ENCODE measurements at regions not wholly inside any gene's neighbourhood (a gene's known extent, or its start where the extent isn't known, plus 50 kb on each side); places are given as distances from the start of the nearest gene placed in this dataset.

DNA sequence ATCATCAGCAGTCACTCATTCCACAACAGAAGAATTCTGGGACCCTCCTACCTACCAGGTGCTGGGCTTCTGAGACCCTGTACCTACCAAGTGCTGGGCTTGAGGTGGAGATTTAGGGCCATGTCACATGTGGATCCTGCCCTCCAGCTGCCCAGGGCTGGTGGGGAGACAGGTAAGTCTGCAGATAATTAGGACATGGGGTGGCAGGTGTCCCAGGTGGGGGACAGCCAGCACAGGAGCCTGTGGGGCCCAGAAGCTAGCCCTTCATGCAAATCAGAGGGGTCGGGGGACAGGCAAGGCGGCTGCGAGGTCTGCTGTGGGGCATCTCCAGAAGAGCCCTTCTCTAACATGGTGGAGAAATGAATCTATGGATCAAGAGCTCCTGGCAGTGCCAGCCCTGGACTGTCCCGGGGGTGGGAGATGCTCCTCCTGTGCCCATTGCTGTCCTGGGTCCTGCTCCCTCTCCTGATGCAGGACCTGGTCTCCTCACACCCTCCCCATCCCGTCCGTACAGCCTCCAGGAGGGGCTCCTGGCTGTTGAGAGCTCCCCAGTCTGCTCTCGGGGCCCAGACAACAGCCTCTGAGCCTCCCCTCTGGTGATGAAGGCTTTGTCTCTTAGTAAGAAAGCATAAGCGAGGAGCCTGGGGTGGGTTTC lies 106.3 kb upstream of the GLI2 start:
- no peaks in the 10 kb centered on the region for H3K36me3 Mint-ChIP-seq
- H3K4me3 Mint-ChIP-seq = no peak overlapping the region
- DNase-seq (no peak), ATAC-seq (replicated peaks in 1 of 4) (no peak)
- Histone ChIP-seq H3K27me3 (replicated peaks in 1 of 2; ENCODE audit: control insufficient read depth in 2 of 2, extremely low read depth in 1 of 2, insufficient read depth in 2 of 2, low read length in 1 of 2) (peaks cover 0 to 22% of the 10 kb centered on the region in 2 experiments), H3K9me3 (no peaks in the 10 kb centered on the region), H3K27ac (ENCODE audit: low read length) (no peak overlapping the region), H3K4me1 (ENCODE audit: control insufficient read depth in 1 of 2, extremely low read depth in 1 of 2, insufficient read depth in 2 of 2, low read length in 2 of 2) (no peaks in the 10 kb centered on the region), H3K36me3 (ENCODE audit: control insufficient read depth in 2 of 2, extremely low read depth in 1 of 2, insufficient read depth in 1 of 2, low read length in 1 of 2) (no peaks in the 10 kb centered on the region), H3K4me3 (ENCODE audit: control insufficient read depth in 1 of 2, extremely low read depth in 1 of 2, low read length in 1 of 2) (no peak overlapping the region)
- CTCF ChIA-PET = no interaction called here
- peaks cover 14 to 17% of the 10 kb centered on the region in 2 donors for H3K27me3 Mint-ChIP-seq
- H3K4me1 Mint-ChIP-seq = no peaks in the 10 kb centered on the region
- WGBS (ENCODE audit: insufficient coverage) = 44% methylated on average over 1 of the region's 8 CpGs
- H3K27ac Mint-ChIP-seq = no peak overlapping the region
- POLR2A ChIA-PET = no interaction called here
- no peaks in the 10 kb centered on the region for H3K9me3 Mint-ChIP-seq

DNA sequence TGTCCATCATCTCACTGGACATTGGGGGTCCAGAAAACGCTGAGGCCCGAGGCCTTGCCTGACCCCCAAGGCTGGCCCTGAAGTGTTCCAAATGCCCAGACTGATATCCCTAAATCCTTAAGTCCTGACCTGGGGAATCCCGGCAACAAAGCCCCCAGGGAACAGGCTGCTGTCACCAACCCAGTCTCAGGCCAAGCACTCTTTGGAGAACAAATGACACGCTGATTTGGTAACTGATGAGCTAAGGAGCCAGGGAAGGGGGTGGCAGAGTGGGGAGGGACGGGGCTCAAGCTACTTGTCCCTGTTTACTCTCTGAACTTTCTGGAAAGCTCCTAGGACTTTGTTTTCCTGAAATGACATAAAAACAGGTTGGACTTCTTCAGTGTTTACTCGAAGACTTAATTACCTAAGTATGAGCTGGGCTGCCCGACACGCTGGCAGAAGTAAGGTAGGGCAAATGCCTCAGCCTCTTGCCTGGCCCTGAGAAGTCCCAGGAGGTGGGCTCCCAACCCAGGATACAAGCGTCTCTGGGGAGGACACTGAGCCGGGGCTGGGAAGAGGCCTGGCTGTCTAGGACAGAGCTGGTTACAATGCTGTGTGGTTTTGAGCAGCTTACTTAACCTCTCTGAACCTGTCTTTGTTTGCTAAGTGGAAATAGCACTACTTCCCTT lies 105.5 kb upstream of the GLI2 start:
- no peaks in the 10 kb centered on the region for H3K36me3 Mint-ChIP-seq
- ATAC-seq (replicated peaks in 1 of 4) = no peak
- Histone ChIP-seq H3K36me3 (ENCODE audit: control insufficient read depth in 2 of 2, extremely low read depth in 1 of 2, insufficient read depth in 1 of 2, low read length in 1 of 2) (no peaks in the 10 kb centered on the region), H3K4me3 (ENCODE audit: control insufficient read depth in 1 of 2, extremely low read depth in 1 of 2, low read length in 1 of 2) (no peak overlapping the region), H3K27ac (ENCODE audit: low read length) (no peak overlapping the region), H3K27me3 (replicated peaks in 1 of 2; ENCODE audit: control insufficient read depth in 2 of 2, extremely low read depth in 1 of 2, insufficient read depth in 2 of 2, low read length in 1 of 2) (peaks cover 0 to 24% of the 10 kb centered on the region in 2 experiments), H3K4me1 (ENCODE audit: control insufficient read depth in 1 of 2, extremely low read depth in 1 of 2, insufficient read depth in 2 of 2, low read length in 2 of 2) (no peaks in the 10 kb centered on the region), H3K9me3 (no peaks in the 10 kb centered on the region)
- no peaks in the 10 kb centered on the region for H3K9me3 Mint-ChIP-seq
- H3K27me3 Mint-ChIP-seq = peaks cover 11 to 14% of the 10 kb centered on the region in 2 donors
- H3K4me3 Mint-ChIP-seq = no peak overlapping the region
- ChIA-PET CTCF (interaction anchor here in 1 of 2 donors (0.6 kb wide), 1 partner anchor 47 kb away, joined by 3 read pairs; no protein-coding TSS in a partner anchor), POLR2A (no interaction called here)
- 78% methylated on average over 9 of the region's 10 CpGs for WGBS (ENCODE audit: insufficient coverage)
- no peak for DNase-seq
- no peaks in the 10 kb centered on the region for H3K4me1 Mint-ChIP-seq
- H3K27ac Mint-ChIP-seq = no peak overlapping the region

DNA sequence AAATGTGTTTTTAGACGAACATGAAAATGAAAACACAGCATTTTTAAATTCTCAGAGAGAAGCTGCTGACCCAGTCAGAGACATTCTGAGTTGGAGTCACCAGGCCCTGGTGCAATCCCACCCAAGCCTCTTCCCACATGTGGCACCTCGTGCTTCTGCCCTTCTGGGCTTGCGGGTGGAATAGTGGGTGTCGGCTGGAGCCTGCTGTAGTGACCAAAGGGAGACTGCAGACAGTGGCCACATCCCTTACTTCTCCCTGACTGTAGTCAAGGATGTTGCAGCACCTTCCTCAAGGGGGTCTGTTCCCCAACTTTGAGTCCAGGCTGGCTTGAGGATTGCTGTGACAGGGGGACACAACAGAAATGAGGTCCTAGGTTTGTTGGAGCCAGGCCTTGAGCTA lies 104.4 kb upstream of the GLI2 start:
- Mint-ChIP-seq H3K27ac (no peak overlapping the region), H3K4me3 (no peak overlapping the region), H3K9me3 (no peaks in the 10 kb centered on the region), H3K36me3 (no peaks in the 10 kb centered on the region), H3K27me3 (peaks cover 7 to 11% of the 10 kb centered on the region in 2 donors), H3K4me1 (no peaks in the 10 kb centered on the region)
- ChIA-PET POLR2A (no interaction called here), CTCF (no interaction called here)
- no peak for ATAC-seq (replicated peaks in 1 of 4)
- Histone ChIP-seq H3K4me1 (ENCODE audit: control insufficient read depth in 1 of 2, extremely low read depth in 1 of 2, insufficient read depth in 2 of 2, low read length in 2 of 2) (no peaks in the 10 kb centered on the region), H3K4me3 (ENCODE audit: control insufficient read depth in 1 of 2, extremely low read depth in 1 of 2, low read length in 1 of 2) (no peak overlapping the region), H3K9me3 (no peaks in the 10 kb centered on the region), H3K36me3 (ENCODE audit: control insufficient read depth in 2 of 2, extremely low read depth in 1 of 2, insufficient read depth in 1 of 2, low read length in 1 of 2) (no peaks in the 10 kb centered on the region), H3K27ac (ENCODE audit: low read length) (no peak overlapping the region), H3K27me3 (replicated peaks in 1 of 2; ENCODE audit: control insufficient read depth in 2 of 2, extremely low read depth in 1 of 2, insufficient read depth in 2 of 2, low read length in 1 of 2) (peaks cover 0 to 21% of the 10 kb centered on the region in 2 experiments)
- 75% methylated on average over 1 of the region's 4 CpGs for WGBS (ENCODE audit: insufficient coverage)
- no peak for DNase-seq

DNA sequence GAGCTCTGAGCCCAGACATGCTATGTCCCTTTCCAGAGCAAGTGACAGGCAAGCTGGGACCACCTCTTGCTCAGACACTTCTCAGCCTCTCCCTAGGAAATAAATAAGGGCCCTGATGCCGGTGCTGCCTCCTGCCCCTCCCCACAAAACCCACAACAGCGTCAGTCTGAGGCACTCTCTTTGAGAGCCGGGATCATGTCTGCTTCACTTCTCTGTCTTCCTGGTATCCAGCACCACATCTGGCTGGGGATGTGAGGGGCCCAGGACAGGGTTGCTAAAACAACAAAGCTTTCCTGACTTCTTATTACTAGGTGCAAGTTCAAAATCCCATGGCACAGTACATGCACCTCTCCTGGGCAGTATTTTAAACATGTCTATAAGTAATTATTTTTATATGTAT lies 103.9 kb upstream of the GLI2 start:
- Mint-ChIP-seq H3K4me3 (no peak overlapping the region), H3K27me3 (peaks cover 7% of the 10 kb centered on the region in 2 donors), H3K36me3 (no peaks in the 10 kb centered on the region), H3K4me1 (no peaks in the 10 kb centered on the region), H3K27ac (no peak overlapping the region), H3K9me3 (no peaks in the 10 kb centered on the region)
- Histone ChIP-seq H3K27me3 (replicated peaks in 1 of 2; ENCODE audit: control insufficient read depth in 2 of 2, extremely low read depth in 1 of 2, insufficient read depth in 2 of 2, low read length in 1 of 2) (peaks cover 0 to 21% of the 10 kb centered on the region in 2 experiments), H3K27ac (ENCODE audit: low read length) (no peak overlapping the region), H3K36me3 (ENCODE audit: control insufficient read depth in 2 of 2, extremely low read depth in 1 of 2, insufficient read depth in 1 of 2, low read length in 1 of 2) (no peaks in the 10 kb centered on the region), H3K4me3 (ENCODE audit: control insufficient read depth in 1 of 2, extremely low read depth in 1 of 2, low read length in 1 of 2) (no peak overlapping the region), H3K9me3 (no peaks in the 10 kb centered on the region), H3K4me1 (ENCODE audit: control insufficient read depth in 1 of 2, extremely low read depth in 1 of 2, insufficient read depth in 2 of 2, low read length in 2 of 2) (no peaks in the 10 kb centered on the region)
- 62% methylated on average over 2 of the region's 3 CpGs for WGBS (ENCODE audit: insufficient coverage)
- ChIA-PET POLR2A (no interaction called here), CTCF (no interaction called here)
- DNase-seq = no peak
- ATAC-seq (replicated peaks in 1 of 4) = no peak

DNA sequence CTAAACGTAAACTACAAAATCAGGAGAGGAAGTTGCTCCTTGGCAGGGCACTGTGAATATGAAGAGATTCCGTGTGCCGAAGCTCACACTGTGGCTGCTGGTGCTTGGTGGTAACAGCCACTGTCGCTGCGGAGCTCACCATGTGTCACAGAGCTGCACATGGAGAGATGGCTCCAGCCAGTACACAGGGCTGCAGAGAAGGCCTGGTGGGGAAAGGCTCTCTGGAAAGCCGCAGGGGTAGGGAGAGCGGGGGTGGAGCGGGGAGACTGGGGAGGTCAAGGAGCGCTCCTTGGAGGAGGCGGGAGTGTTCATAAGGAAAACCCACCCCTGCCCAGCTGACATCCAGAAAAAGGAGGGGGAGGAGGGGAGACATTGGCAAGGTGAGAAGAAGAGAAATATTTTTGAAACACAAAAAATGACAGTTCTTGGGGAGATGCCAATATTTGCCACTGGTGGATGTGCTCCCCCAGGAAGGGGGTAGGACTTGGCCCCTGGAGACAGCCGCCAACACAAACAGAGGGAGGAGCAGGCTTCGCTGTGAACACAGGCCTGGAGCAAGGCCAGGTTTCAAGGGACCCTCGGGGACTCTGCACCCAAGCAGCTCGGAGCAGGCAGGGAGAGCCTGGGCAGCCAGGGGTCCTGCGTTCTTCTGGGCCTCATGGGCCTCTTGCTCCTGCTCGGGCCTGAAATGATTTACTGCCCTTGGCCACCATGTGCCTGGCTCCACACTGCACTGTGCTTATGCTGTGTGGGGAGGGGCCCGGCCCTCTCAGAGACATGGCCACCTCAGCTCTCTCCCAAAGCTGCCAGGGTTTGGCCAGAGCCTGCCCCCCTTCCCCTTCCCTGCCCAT lies 102.6 kb upstream of the GLI2 start:
- DNase-seq (no peak), ATAC-seq (replicated peaks in 1 of 4) (no peak)
- no peaks in the 10 kb centered on the region for H3K4me1 Mint-ChIP-seq
- Histone ChIP-seq H3K36me3 (ENCODE audit: control insufficient read depth in 2 of 2, extremely low read depth in 1 of 2, insufficient read depth in 1 of 2, low read length in 1 of 2) (no peaks in the 10 kb centered on the region), H3K9me3 (no peaks in the 10 kb centered on the region), H3K27me3 (replicated peaks in 1 of 2; ENCODE audit: control insufficient read depth in 2 of 2, extremely low read depth in 1 of 2, insufficient read depth in 2 of 2, low read length in 1 of 2) (peaks cover 0 to 21% of the 10 kb centered on the region in 2 experiments), H3K4me1 (ENCODE audit: control insufficient read depth in 1 of 2, extremely low read depth in 1 of 2, insufficient read depth in 2 of 2, low read length in 2 of 2) (no peaks in the 10 kb centered on the region), H3K4me3 (ENCODE audit: control insufficient read depth in 1 of 2, extremely low read depth in 1 of 2, low read length in 1 of 2) (no peak overlapping the region), H3K27ac (ENCODE audit: low read length) (no peak overlapping the region)
- CTCF ChIA-PET = no interaction called here
- 79% methylated on average over 8 of the region's 17 CpGs for WGBS (ENCODE audit: insufficient coverage)
- H3K27ac Mint-ChIP-seq = no peak overlapping the region
- H3K27me3 Mint-ChIP-seq = peaks cover 4 to 7% of the 10 kb centered on the region in 2 donors
- H3K36me3 Mint-ChIP-seq = no peaks in the 10 kb centered on the region
- no peak overlapping the region for H3K4me3 Mint-ChIP-seq
- no peaks in the 10 kb centered on the region for H3K9me3 Mint-ChIP-seq
- POLR2A ChIA-PET = interaction anchor here in 1 of 2 donors (0.5 kb wide), 1 partner anchor 128 kb away, joined by 3 read pairs; no protein-coding TSS in a partner anchor

DNA sequence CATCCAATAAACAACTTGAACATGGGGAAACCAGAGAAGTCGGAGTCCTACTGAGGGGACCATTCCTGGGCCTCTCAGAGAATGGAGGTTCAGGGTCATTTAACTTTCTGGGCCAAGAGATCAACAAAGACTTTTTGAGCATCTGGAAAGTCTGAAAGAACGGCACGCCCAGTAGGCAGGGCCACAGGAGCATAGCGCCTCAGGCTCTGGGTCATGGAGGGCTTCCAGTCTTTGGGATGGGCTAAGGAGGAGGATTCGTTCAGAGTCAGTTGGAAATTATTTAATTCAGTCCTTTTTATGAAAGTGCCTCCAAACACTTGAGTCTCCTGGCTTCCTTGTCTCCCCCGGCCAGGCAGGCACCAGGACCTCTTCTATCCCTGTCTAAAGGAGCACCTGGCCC lies 101.1 kb upstream of the GLI2 start:
- Histone ChIP-seq H3K36me3 (ENCODE audit: control insufficient read depth in 2 of 2, extremely low read depth in 1 of 2, insufficient read depth in 1 of 2, low read length in 1 of 2) (no peaks in the 10 kb centered on the region), H3K27ac (ENCODE audit: low read length) (no peak overlapping the region), H3K4me3 (ENCODE audit: control insufficient read depth in 1 of 2, extremely low read depth in 1 of 2, low read length in 1 of 2) (no peak overlapping the region), H3K9me3 (no peaks in the 10 kb centered on the region), H3K4me1 (ENCODE audit: control insufficient read depth in 1 of 2, extremely low read depth in 1 of 2, insufficient read depth in 2 of 2, low read length in 2 of 2) (no peaks in the 10 kb centered on the region), H3K27me3 (replicated peaks in 1 of 2; ENCODE audit: control insufficient read depth in 2 of 2, extremely low read depth in 1 of 2, insufficient read depth in 2 of 2, low read length in 1 of 2) (peaks cover 0 to 15% of the 10 kb centered on the region in 2 experiments)
- no peaks in the 10 kb centered on the region for H3K4me1 Mint-ChIP-seq
- H3K4me3 Mint-ChIP-seq = no peak overlapping the region
- ChIA-PET POLR2A (no interaction called here), CTCF (no interaction called here)
- no peak for ATAC-seq (replicated peaks in 1 of 4)
- H3K27me3 Mint-ChIP-seq = peaks cover 7 to 8% of the 10 kb centered on the region in 2 donors
- 58% methylated on average over 2 of the region's 6 CpGs for WGBS (ENCODE audit: insufficient coverage)
- no peaks in the 10 kb centered on the region for H3K36me3 Mint-ChIP-seq
- no peak overlapping the region for H3K27ac Mint-ChIP-seq
- H3K9me3 Mint-ChIP-seq = no peaks in the 10 kb centered on the region
- DNase-seq = no peak

All from T-cell (primary cell).